H1 (cell line): ENCODE measurements at regions not wholly inside any gene's neighbourhood (a gene's known extent, or its start where the extent isn't known, plus 50 kb on each side); places are given as distances from the start of the nearest gene placed in this dataset.

Experiments used
- CTCF ChIA-PET: fragments of 300-600 bp; sonication (Branson Sonifier 250); formaldehyde crosslinking; loops from one replicate; lab custom pipeline; 2021; ENCODE audit not compliant: partially characterized antibody; lab: Charles Lee
- POLR2A ChIA-PET: fragments of 300-600 bp; sonication (Branson Sonifier 250); formaldehyde crosslinking; loops from one replicate; lab custom pipeline; 2021; ENCODE audit warnings: inconsistent platforms; ENCODE audit not compliant: partially characterized antibody; lab: Charles Lee
- DNase-seq, 2 experiments: peaks; one replicate each; pipeline versions ENCODE4 v3.0.0 to v3.0.0-alpha.2; 2010 to 2022; ENCODE audit warnings: low spot score in 2 of 2, low read depth in 1 of 2, mixed read lengths in 1 of 2
- FAIRE-seq: peaks from 2 replicates; lab custom pipeline; 2011; peaks lifted over from hg19 to GRCh38; lab: Jason Lieb, UNC
- H2AFZ ChIP-seq: 2 replicates; pipeline ENCODE4 v1.8.1; 2012; ENCODE audit warnings: low read length, inconsistent platforms
- H2AK5ac ChIP-seq: 2 replicates; pipeline ENCODE4 v1.6.1; 2013; ENCODE audit warnings: low read depth, low read length
- H2BK120ac ChIP-seq: replicated peaks from 2 replicates; pipeline ENCODE3; 2013; ENCODE audit warnings: low read depth, low read length, inconsistent platforms
- H2BK12ac ChIP-seq: 2 replicates; pipeline ENCODE4 v1.6.1; 2013; ENCODE audit warnings: low read depth, low read length
- H2BK15ac ChIP-seq: 2 replicates; pipeline ENCODE4 v1.6.1; 2013; ENCODE audit warnings: low read length
- H2BK20ac ChIP-seq: 2 replicates; pipeline ENCODE4 v1.6.1; 2013; ENCODE audit warnings: low read length
- H2BK5ac ChIP-seq: 2 replicates; pipeline ENCODE4 v1.6.1; 2013; ENCODE audit warnings: low read depth, low read length
- H3K14ac ChIP-seq: 2 replicates; pipeline ENCODE4 v1.6.1; 2013; ENCODE audit warnings: inconsistent platforms; ENCODE audit not compliant: insufficient read length
- H3K18ac ChIP-seq: 2 replicates; pipeline ENCODE4 v1.6.1; 2013; ENCODE audit warnings: low read length; ENCODE audit errors: extremely low read depth
- H3K23ac ChIP-seq: 2 replicates; pipeline ENCODE4 v1.6.1; 2013; ENCODE audit warnings: inconsistent platforms; ENCODE audit not compliant: insufficient read length
- H3K23me2 ChIP-seq: 2 replicates; pipeline ENCODE4 v1.6.1; 2013; ENCODE audit warnings: low read depth, low read length
- H3K27ac ChIP-seq: 2 replicates; pipeline ENCODE4 v1.6.1; 2011; ENCODE audit warnings: low read depth, low read length, inconsistent platforms
- H3K27me3 ChIP-seq, 4 experiments: replicated peaks in 1 of 4; 1 replicate in 1 of 4; 2 replicates in 3 of 4; pipeline versions ENCODE4 v1.6.1 to v1.8.1; 2011 to 2013; ENCODE audit warnings: low read length in 3 of 4, mild to moderate bottlenecking in 3 of 4, inconsistent platforms in 2 of 4, mixed read lengths in 2 of 4, moderate library complexity in 1 of 4; ENCODE audit not compliant: control insufficient read depth in 3 of 4, insufficient read depth in 3 of 4; ENCODE audit errors: extremely low read depth in 1 of 4
- H3K36me3 ChIP-seq, 4 experiments: 2 replicates each; pipeline versions ENCODE4 v1.6.1 to v1.8.1; 2011 to 2013; ENCODE audit warnings: mild to moderate bottlenecking in 4 of 4, low read length in 3 of 4, moderate library complexity in 2 of 4, control low read depth in 1 of 4, inconsistent platforms in 1 of 4; ENCODE audit not compliant: insufficient read depth in 4 of 4, control insufficient read depth in 2 of 4
- H3K4ac ChIP-seq: replicated peaks from 2 replicates; pipeline ENCODE3; 2013; ENCODE audit warnings: low read length, low read depth, mixed read lengths, inconsistent platforms; ENCODE audit not compliant: insufficient read length
- H3K4me1 ChIP-seq, 4 experiments: replicated peaks in 1 of 4; 1 replicate in 1 of 4; 2 replicates in 3 of 4; pipeline versions ENCODE4 v1.6.1 to v1.8.1; 2011 to 2013; ENCODE audit warnings: low read length in 3 of 4, inconsistent platforms in 2 of 4, mixed read lengths in 1 of 4; ENCODE audit not compliant: insufficient read depth in 4 of 4, control insufficient read depth in 3 of 4
- H3K4me2 ChIP-seq, 2 experiments: 2 replicates each; pipeline versions ENCODE4 v1.6.1 to v1.8.1; 2011 to 2013; ENCODE audit warnings: low read depth in 2 of 2, low read length in 2 of 2, control low read depth in 1 of 2, inconsistent platforms in 1 of 2, mild to moderate bottlenecking in 1 of 2; ENCODE audit not compliant: insufficient read depth in 1 of 2
- H3K4me3 ChIP-seq, 4 experiments: fragments of 200-600, 300-600 bp in 1 of 4; sonication (generic), shearing (Covaris generic), sonication (Bioruptor Twin) in 1 of 4; 2 replicates each; pipeline versions ENCODE4 v1.5.1 to v1.8.1; 2011 to 2016; ENCODE audit warnings: low read length in 4 of 4, low read depth in 3 of 4, control low read depth in 2 of 4, inconsistent platforms in 2 of 4, mild to moderate bottlenecking in 2 of 4, mixed read lengths in 1 of 4, moderate library complexity in 1 of 4; ENCODE audit not compliant: insufficient read depth in 2 of 4; ENCODE audit errors: extremely low read depth in 1 of 4
- H3K56ac ChIP-seq: replicated peaks from 2 replicates; pipeline ENCODE3; 2013; ENCODE audit warnings: low read depth, mild to moderate bottlenecking, mixed read lengths, low read length, inconsistent platforms; ENCODE audit not compliant: insufficient read length
- H3K79me1 ChIP-seq: 2 replicates; pipeline ENCODE4 v1.6.1; 2013; ENCODE audit warnings: low read depth, low read length, control low read depth
- H3K79me2 ChIP-seq, 2 experiments: 2 replicates each; pipeline versions ENCODE4 v1.6.1 to v1.8.1; 2012 to 2013; ENCODE audit warnings: low read length in 2 of 2, mild to moderate bottlenecking in 2 of 2, inconsistent platforms in 1 of 2; ENCODE audit not compliant: insufficient read depth in 2 of 2, control insufficient read depth in 1 of 2
- H3K9ac ChIP-seq, 4 experiments: replicated peaks in 1 of 4; 1 replicate in 1 of 4; 2 replicates in 3 of 4; pipeline versions ENCODE4 v1.6.1 to v1.8.1; 2011 to 2013; ENCODE audit warnings: low read depth in 3 of 4, low read length in 3 of 4, control low read depth in 2 of 4, mild to moderate bottlenecking in 2 of 4, moderate library complexity in 2 of 4, inconsistent platforms in 1 of 4; ENCODE audit errors: extremely low read depth in 1 of 4
- H3K9me3 ChIP-seq, 2 experiments: 2 replicates each; pipeline versions ENCODE4 v1.6.1 to v1.8.1; 2012 to 2013; ENCODE audit warnings: mild to moderate bottlenecking in 2 of 2, moderate library complexity in 2 of 2, control low read depth in 1 of 2, inconsistent platforms in 1 of 2, low read depth in 1 of 2, low read length in 1 of 2, mixed read lengths in 1 of 2; ENCODE audit not compliant: insufficient read depth in 2 of 2
- H4K20me1 ChIP-seq, 2 experiments: replicated peaks in 1 of 2; 2 replicates each; pipeline versions ENCODE3 to v1.8.1; 2011 to 2013; ENCODE audit warnings: inconsistent platforms in 2 of 2, low read length in 2 of 2, mild to moderate bottlenecking in 1 of 2; ENCODE audit not compliant: insufficient read depth in 2 of 2, control insufficient read depth in 1 of 2
- H4K5ac ChIP-seq: 2 replicates; pipeline ENCODE4 v1.6.1; 2013; ENCODE audit warnings: low read length, low read depth, mixed read lengths, inconsistent platforms; ENCODE audit not compliant: insufficient read length
- H4K8ac ChIP-seq: 2 replicates; pipeline ENCODE4 v1.8.0; 2013; ENCODE audit warnings: mild to moderate bottlenecking, moderate library complexity, low read length, inconsistent platforms; ENCODE audit not compliant: insufficient read depth; ENCODE audit errors: extremely low read depth
- H4K91ac ChIP-seq: replicated peaks from 2 replicates; pipeline ENCODE3; 2013; ENCODE audit warnings: low read length, mixed read lengths, inconsistent platforms; ENCODE audit not compliant: insufficient read length
- CBX8 ChIP-seq: fragments of 300-800, 300-1000 bp; sonication (generic); IDR thresholded peaks from 2 replicates; pipeline ENCODE4 v1.7.1; 2016; ENCODE audit warnings: low read depth, low read length, borderline replicate concordance
- CHD1 ChIP-seq: IDR thresholded peaks from 2 replicates; pipeline ENCODE4 v1.6.1; 2012; ENCODE audit warnings: low read depth, low read length, improper control_type of control experiment
- HDAC6 ChIP-seq: IDR thresholded peaks from one replicate; pipeline ENCODE4 v1.7.1; 2012; ENCODE audit warnings: low read depth, mild to moderate bottlenecking, inconsistent platforms, low read length, moderate library complexity
- RXRA ChIP-seq: IDR thresholded peaks from 2 replicates; pipeline ENCODE4 v1.6.1; 2011; ENCODE audit warnings: low read depth, mild to moderate bottlenecking, low read length, moderate library complexity; ENCODE audit not compliant: insufficient read depth
- SIN3A ChIP-seq, 2 experiments: IDR thresholded peaks in 1 of 2; conservative IDR thresholded peaks in 1 of 2; 2 replicates each; pipeline ENCODE4 v1.6.1; 2011 to 2012; ENCODE audit warnings: low read length in 2 of 2, improper control_type of control experiment in 1 of 2, low read depth in 1 of 2, mild to moderate bottlenecking in 1 of 2
- WGBS, 2 experiments: shearing (Covaris generic) in 1 of 2; methylation state at CpG; one replicate each; pipeline versions ENCODE4 v1.1.6 to v1.1.7; 2013 to 2015; ENCODE audit warnings: low lambda C conversion rate in 2 of 2, mixed read lengths in 2 of 2, inconsistent platforms in 1 of 2, low coverage in 1 of 2, missing lambda C conversion rate in 1 of 2; ENCODE audit not compliant: insufficient replicate concordance in 2 of 2, insufficient coverage in 1 of 2, insufficient read length in 1 of 2; ENCODE audit errors: extremely low coverage in 1 of 2, missing lambda C conversion rate in 1 of 2; 5-methylcytosine and 5-hydroxymethylcytosine counted together

DNA sequence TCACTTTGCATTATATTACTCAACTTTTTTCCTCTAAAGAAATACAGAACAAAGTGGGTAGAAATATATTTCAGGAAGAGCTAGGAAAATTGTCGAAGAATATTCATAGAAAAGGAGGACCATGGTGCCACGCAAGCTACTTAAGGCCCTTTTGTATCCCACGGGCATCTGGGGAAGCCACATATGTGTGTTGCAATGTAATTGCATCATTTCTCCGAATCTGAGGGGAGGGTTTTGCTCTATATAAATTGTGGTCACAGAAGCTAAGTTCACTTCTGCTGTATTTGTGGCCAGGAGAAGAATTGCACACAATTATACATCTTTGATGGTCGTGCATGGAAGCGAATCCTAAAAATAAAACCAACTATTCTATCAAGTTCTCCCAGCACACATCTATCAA is 360.3 kb downstream of the IRS1 start:
- no peak overlapping the region for H3K27ac ChIP-seq
- no peak overlapping the region for H3K56ac ChIP-seq
- no peaks in the 10 kb centered on the region for H3K27me3 ChIP-seq
- no peak overlapping the region for H3K18ac ChIP-seq
- CTCF ChIA-PET, result no interaction called here
- no peaks in the 10 kb centered on the region for H3K36me3 ChIP-seq
- POLR2A ChIA-PET, result no interaction called here
- H4K91ac ChIP-seq, result no peak overlapping the region
- H2AFZ ChIP-seq, result no peak overlapping the region
- no peak overlapping the region for H3K9ac ChIP-seq
- no peak overlapping the region for H2BK5ac ChIP-seq
- H4K20me1 ChIP-seq, result no peaks in the 10 kb centered on the region
- H3K4me3 ChIP-seq, result no peak overlapping the region
- no peak overlapping the region for H2BK120ac ChIP-seq
- no peak overlapping the region for H4K8ac ChIP-seq
- no peak overlapping the region for H2BK15ac ChIP-seq
- no peak for FAIRE-seq
- no peaks in the 10 kb centered on the region for H3K79me1 ChIP-seq
- no peaks in the 10 kb centered on the region for H3K9me3 ChIP-seq
- WGBS, 2 experiments, result 90% methylated on average over 6 of the region's 6 CpGs; no CpG with 5 or more reads in 1 of the 2 experiments
- no peak for TF ChIP-seq RXRA
- no peak for TF ChIP-seq HDAC6
- TF ChIP-seq CHD1, result no peak
- no peak for TF ChIP-seq CBX8
- no peak for TF ChIP-seq SIN3A (conservative IDR thresholded peaks at IDR 0.05 in 1 of 2, IDR thresholded peaks at IDR 0.05 in 1 of 2; ENCODE audit: low read depth in 1 of 2, low read length in 2 of 2)
- H3K4me2 ChIP-seq, result no peak overlapping the region
- no peak overlapping the region for H3K4ac ChIP-seq
- H4K5ac ChIP-seq, result no peak overlapping the region
- H3K4me1 ChIP-seq, result no peaks in the 10 kb centered on the region
- no peak overlapping the region for H2BK20ac ChIP-seq
- H3K14ac ChIP-seq, result no peak overlapping the region
- H3K79me2 ChIP-seq, result no peaks in the 10 kb centered on the region
- no peaks in the 10 kb centered on the region for H3K23me2 ChIP-seq
- DNase-seq, result no peak
- H2BK12ac ChIP-seq, result no peak overlapping the region
- H3K23ac ChIP-seq, result no peak overlapping the region
- no peak overlapping the region for H2AK5ac ChIP-seq
